GM19467 (cell line): ENCODE measurements at regions not wholly inside any gene's neighbourhood (a gene's known extent, or its start where the extent isn't known, plus 50 kb on each side); places are given as distances from the start of the nearest gene placed in this dataset.

Source experiments
- ATAC-seq: cut with Tn5 transposase; IDR thresholded peaks from one replicate; pipeline ENCODE4 v1.9.1; 2021; ENCODE audit warnings: mild to moderate bottlenecking, moderate library complexity; ENCODE audit not compliant: unreplicated experiment

- ATAC-seq: no peak
These were observed 594.0 kb upstream of the CCDC54 start for GRCh38 chr3:106783231-106783630.

GRCh38 chr3:106789276-106789675 lies 588.0 kb upstream of the CCDC54 start:
- no peak for ATAC-seq

GRCh38 chr3:106792716-106793115 lies 584.5 kb upstream of the CCDC54 start:
- no peak for ATAC-seq

- ATAC-seq: no peak
These were observed 582.8 kb upstream of the CCDC54 start for GRCh38 chr3:106794442-106794841.

- no peak for ATAC-seq
These were observed 581.7 kb upstream of the CCDC54 start for GRCh38 chr3:106795553-106795952.

GRCh38 chr3:106797461-106797860 lies 579.8 kb upstream of the CCDC54 start:
- no peak for ATAC-seq

GRCh38 chr3:106805625-106806024 lies 571.6 kb upstream of the CCDC54 start:
- ATAC-seq: no peak

GRCh38 chr3:106806964-106807363 lies 570.3 kb upstream of the CCDC54 start:
- no peak for ATAC-seq

GRCh38 chr3:106809041-106809440 lies 568.2 kb upstream of the CCDC54 start:
- no peak for ATAC-seq

GRCh38 chr3:106809623-106810299 lies 567.5 kb upstream of the CCDC54 start:
- ATAC-seq: no peak

GRCh38 chr3:106810300-106810875 lies 566.9 kb upstream of the CCDC54 start:
- ATAC-seq: no peak

- ATAC-seq: no peak
These were observed 565.9 kb upstream of the CCDC54 start for GRCh38 chr3:106811376-106811775.

GRCh38 chr3:106813742-106814141 lies 563.5 kb upstream of the CCDC54 start:
- ATAC-seq: no peak

- ATAC-seq: no peak
These were observed 563.0 kb upstream of the CCDC54 start for GRCh38 chr3:106814231-106814630.

GRCh38 chr3:106816838-106817237 lies 560.4 kb upstream of the CCDC54 start:
- no peak for ATAC-seq

- no peak for ATAC-seq
These were observed 559.5 kb upstream of the CCDC54 start for GRCh38 chr3:106817706-106818105.

- no peak for ATAC-seq
These were observed 557.8 kb upstream of the CCDC54 start for GRCh38 chr3:106819440-106819839.

GRCh38 chr3:106820726-106821362 lies 556.4 kb upstream of the CCDC54 start:
- no peak for ATAC-seq

GRCh38 chr3:106821801-106822200 lies 555.4 kb upstream of the CCDC54 start:
- ATAC-seq: no peak

GRCh38 chr3:106822204-106822603 lies 555.0 kb upstream of the CCDC54 start:
- no peak for ATAC-seq

GRCh38 chr3:106823701-106824100 lies 553.5 kb upstream of the CCDC54 start:
- no peak for ATAC-seq

GRCh38 chr3:106824856-106825255 lies 552.4 kb upstream of the CCDC54 start:
- ATAC-seq: no peak
